NCI-H1436 treated with DMSO at 0.1 percent for 48 hours (cell line): ENCODE measurements at regions not wholly inside any gene's neighbourhood (a gene's known extent, or its start where the extent isn't known, plus 50 kb on each side); places are given as distances from the start of the nearest gene placed in this dataset.
A peak's percentile ranks its signal among the peaks of the same experiment; 100 is the strongest.

Experiments
- DNase-seq: peaks from one replicate; lab custom pipeline; 2025; lab: John Stamatoyannopoulos, UW

DNA sequence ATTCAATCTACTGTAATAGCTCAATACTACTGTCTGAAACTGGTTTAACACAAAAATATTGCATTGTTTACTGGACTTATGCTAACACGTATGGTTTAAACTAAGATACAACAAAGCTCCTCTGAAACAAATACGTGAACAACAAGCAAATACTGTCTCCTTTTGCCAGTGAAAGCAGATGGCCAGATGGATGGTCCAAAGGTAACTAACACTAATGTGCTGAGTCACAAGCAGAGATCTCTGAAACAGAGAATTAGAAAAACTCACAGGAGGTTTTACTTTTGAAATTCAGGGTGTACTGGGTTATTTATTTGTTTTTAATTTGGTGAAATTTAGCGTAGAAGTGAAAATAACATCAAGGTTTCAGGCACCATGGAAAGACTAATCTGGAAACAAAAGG lies 124.3 kb upstream of the SOX4 start:
- no peak for DNase-seq

DNA sequence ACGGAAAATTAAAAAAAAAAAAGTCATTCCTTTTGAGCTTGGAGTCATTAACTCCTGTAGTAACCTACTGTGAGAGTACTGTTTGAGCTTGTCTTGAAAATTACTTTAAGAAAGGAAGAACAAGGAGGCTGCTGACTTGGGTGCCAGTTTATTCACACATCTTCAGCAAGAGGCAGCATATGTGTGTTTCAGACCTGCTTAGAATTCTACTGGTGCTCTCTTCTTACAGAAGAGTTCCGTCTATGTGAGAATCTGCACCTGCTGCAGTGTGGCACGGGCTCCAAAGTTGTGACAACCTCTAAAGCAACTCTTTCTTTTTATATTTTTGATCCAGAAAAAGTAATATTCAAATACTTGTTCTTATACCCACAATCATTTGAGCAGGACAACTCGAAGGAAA lies 117.4 kb upstream of the SOX4 start:
- DNase-seq: no peak

DNA sequence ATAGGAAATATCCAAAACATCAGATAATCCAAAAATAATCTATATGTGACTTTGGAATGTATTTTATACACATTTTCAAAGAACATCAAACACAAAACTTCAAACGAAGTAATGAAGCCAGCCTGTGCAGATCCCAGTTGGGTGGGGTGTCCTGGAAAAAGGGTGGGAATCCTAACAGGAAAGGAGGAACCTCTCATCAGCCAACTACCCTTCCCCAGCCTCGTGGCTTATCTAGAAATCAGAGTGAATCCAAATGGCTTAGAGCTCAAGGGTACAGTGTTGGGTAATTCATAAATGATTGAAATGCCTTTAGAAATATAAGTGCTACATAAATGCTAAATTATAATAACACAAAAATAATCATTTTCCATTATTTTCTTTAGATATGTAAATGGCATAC lies 115.1 kb upstream of the SOX4 start:
- DNase-seq: no peak

DNA sequence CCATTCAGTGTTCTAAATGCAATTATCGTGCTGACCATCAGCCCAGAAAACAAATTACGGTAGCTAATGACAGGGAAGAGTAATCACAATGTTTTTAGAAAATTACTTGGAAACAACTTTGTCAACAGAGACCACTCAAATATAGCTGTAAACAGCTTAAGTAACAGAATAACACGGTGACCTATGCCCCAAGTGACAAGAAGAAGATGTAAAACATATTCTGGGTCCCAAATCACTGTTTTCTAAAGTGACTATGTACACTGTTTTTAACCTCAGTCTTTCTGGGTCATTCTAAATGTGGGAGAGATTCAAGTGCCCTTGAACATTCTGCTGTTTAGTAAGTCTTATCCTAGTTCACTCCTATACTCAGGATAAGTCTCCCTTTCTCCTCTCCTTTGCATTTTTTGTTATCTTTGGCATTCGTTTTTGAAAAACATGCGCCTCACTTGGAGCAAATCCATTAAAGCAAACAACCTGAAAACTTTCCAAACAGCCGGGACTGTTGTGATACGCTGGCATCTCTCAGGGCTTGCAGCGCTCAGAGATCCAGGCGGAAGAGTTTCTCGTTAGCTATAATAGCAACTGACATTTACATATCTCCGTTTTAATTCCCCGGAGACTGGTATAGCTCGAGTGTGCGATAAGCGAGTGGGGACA lies 114.5 kb upstream of the SOX4 start:
- DNase-seq: no peak

DNA sequence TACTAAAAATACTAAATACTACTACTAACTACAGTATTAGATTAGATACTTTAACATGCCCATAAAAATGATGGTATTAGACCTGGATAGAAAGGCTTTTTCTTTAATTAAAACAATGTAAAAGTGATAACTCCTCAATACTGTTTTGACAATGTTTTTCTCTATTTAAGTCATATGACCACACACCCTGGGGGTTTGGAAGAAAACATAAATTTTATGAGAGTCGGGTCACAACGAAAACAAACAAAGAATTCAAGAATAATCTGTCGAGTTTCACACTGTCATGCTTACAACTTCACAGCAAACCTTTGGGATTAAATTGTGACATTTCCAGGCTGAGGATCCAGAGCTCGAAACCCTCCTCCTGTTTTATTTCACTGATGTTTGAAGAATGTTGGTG lies 107.4 kb upstream of the SOX4 start:
- DNase-seq: no peak

DNA sequence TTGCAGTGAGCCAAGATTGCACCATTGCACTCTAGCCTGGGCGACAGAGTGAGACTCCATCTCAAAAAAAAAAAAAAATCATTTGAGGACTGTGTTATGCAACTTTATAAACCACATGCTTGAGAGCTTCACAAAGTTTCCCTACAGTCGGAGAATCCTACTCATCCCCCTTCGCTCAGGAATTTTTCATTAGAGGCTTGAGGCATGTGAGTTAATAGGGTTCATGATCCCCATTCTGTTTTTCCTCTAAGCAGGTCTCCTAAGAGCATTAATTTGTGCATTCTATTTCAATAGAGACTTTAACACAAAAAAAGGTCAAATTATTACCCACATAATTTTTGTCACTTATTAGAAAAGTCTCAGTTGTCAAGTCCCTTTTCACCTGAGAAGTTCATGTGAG lies 103.7 kb upstream of the SOX4 start:
- DNase-seq: no peak

DNA sequence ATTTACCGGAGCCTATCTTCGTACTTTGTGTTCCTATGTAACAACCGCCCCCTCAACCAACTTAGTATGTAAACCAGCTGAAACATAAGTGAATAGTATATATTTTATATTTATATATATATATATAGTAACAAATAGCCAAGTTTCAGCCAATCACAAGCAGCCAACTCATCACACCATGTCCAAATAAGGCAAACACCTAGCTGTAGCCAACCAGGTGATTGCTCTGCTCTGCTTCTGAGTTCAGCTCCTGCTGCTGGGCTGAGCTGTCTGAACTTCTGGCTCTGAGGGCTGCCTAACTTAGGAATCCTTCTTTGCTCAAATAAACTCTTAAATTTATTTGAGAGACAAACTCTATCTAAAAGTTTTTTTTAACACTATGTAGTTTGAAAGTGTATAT lies 101.6 kb upstream of the SOX4 start:
- no peak for DNase-seq

DNA sequence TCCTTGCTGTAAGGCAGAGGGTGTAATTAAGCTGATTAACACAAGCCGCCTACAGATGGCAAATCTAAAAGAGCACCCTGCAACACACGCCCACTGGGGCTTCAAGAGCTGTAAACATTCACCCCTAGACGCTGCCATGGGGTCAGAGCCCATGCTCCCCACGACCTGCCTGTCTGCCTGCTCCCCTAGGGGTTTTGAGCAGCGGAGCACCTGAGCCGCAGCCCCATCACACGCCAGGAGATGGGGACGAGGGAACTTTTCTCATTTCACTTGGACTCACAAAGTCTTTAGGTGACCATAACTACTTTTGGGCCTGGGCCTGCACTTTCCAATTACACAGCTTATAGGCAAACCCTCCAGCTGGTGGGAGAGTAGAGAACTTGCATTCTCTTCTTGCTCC lies 99.0 kb upstream of the SOX4 start:
- DNase-seq: no peak

DNA sequence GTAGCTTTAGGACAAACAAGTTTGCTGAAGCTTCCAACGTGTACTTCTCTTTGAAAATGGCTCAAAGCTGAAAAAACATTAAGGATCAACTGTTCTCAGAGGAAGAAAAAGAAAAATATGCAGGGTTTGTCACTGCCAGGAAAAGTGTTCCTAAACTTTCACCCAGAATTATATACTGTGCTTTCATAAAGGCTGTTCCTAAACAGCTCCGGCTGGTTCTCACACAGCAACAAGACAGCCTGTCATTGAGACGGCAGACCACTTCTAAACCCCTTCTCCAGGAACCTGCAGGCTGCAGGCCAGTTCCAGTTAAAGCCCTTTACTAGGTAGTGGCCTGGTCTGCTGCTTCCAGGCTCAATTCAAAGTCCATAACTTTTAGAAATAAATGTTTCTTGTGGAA lies 97.4 kb upstream of the SOX4 start:
- DNase-seq: no peak

DNA sequence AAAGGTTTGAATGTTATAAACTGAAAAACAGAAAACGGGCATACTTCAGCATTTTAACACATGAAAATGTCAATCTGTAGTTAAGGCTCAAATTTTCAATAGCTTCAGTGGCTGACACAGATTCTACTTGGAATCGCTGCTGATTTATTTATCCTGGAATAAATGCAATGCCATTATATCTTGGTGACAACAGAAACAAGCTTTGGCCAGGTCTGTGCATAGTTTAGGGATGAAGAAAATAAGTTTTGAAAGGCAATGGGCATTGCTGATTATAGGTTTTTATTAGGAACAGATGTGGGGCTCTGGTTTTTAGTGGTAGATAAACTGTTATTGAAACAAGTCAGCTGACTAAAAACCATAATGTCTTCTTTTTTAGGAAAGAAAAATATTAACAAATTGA lies 96.8 kb upstream of the SOX4 start:
- no peak for DNase-seq

DNA sequence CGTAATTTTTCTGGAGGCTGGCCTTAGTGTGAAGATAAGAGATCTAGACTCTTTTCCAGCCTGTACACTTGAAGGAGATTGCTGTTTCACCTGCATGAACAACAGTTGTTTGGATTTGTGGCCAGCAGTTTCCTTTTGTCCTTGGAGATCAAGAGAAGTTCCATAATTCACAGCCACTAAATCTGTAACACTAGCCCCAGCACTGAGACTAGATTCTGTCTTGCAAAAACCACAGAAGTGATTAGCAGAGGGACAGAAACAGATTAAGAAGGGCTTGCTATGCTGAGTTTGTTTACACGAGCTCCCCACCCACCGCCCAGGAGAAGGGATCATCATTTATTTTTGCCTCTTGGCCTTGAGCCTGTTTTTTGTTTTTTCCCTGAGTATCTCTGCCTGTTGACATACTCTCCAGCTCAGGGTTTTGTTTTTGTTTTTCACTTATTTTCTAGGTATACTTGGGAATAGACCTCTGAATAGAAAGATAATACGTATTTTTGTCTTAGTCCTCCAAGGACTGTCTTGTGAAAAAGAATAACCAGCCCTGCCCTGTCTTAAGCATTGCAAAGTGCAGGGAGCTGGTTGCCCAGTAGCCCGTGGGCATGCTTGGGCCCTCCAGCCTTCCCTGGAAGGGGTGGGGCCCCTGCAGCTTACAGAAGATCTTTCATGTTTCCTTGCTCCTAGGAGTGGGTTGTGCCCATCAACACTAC lies 93.1 kb upstream of the SOX4 start:
- no peak for DNase-seq

DNA sequence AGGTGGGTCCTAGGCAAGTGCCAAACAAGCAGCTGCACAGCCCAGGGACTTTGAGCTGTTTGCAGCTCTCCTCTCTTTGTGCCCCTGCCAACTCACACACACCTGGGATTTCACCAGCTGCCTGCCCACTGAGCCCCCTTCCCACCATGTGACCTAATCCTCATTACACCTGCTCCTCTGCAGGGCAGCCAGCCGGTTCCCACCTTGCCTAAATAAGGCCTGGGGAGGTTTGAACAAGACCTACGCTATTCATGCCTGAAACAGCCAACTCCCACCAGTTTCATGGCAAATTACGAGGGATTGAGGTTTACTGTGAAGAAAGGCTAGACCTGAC lies 92.6 kb upstream of the SOX4 start:
- DNase-seq: peak; percentile 85

DNA sequence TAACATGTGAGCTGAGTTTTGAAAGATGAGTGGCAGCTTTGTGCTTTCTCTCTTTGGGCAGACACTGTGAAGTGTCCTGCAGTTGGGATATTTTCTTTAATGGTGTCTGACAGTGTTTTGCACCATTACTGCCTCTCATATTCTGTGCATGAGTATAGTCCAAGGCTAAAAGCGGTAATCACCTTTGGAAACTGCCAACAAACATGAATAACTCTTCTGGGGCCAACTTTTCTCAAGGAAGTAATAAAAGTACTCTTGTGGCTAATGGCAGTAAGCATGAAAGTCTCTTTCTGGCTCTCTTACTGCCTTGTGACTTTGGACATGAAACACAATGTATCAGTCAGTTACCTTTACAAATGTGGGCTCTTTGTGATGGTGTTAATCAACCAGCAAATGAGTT lies 91.7 kb upstream of the SOX4 start:
- DNase-seq: no peak

DNA sequence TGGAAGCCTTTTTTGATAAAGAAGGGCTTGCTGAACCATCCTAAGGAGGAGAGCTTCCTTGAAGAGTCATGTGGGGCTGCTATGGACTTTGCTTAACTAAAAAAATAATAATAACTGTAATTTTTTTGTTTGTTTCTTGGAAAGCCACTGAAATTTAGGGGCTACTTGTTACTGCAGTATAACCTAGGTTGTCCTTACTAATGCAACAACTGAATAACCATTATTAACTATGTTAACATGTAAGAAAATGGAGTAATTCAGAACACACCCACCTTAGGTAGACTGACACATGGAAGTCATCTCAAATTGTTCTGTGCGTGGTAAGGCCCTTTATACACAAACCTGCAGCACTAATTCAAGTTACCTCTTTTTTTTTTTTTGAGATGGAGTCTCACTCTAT lies 90.9 kb upstream of the SOX4 start:
- no peak for DNase-seq

DNA sequence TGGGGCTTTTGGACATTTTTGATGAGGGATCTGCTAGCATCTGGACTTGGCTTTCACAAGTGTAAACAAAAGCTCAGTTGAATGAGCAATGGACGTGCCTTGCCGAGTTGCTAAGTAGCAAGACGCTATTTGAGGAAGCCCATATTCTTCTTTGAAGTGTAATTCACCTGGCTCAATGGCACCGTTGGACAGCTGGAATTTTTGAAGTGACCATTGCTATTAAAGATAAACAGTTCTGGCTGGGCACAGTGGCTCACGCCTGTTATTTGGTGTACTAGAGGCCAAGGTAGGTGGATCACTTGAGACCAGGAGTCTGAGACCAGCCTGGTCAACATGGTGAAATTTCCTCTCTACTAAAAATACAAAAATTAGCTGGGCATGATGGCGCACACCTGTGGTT lies 88.8 kb upstream of the SOX4 start:
- no peak for DNase-seq

DNA sequence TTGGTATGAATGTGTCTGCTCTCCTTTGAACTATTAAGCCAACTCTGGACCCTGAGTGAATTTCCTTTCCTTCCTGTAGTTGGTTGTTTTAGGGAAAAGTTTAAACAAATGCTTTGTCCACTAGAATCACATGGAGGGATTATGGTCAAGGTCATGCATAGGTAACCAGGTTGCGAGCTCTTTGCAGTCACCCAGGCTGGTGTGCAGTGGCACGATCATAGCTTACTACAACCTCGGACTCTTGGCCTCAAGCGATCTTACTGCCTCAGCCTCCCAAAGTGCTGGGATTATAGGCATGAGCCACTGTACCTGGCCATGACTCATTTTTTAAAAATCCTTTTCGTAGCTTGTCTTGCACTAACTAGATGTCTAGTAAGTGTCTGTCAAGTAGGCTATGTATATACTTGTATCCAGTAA lies 88.0 kb upstream of the SOX4 start:
- DNase-seq: no peak

DNA sequence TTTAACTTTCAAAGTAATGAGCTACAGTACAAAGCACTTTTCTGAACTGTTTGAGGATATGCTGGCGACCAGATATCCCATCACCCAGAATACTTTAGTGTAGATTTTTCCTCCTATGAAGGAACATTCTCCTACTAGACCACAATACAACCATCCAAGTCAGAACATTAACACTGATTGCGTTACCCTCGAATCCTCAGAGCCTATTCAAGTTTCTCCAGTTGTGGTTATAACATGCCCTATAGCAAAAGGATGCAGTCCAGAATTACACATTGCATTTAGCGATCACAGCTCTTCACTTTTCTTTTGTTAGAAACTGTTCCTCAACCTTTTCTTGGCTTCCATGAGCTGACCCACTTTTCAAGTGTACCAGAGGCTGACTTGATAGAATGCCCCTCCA lies 87.4 kb upstream of the SOX4 start:
- DNase-seq: no peak

DNA sequence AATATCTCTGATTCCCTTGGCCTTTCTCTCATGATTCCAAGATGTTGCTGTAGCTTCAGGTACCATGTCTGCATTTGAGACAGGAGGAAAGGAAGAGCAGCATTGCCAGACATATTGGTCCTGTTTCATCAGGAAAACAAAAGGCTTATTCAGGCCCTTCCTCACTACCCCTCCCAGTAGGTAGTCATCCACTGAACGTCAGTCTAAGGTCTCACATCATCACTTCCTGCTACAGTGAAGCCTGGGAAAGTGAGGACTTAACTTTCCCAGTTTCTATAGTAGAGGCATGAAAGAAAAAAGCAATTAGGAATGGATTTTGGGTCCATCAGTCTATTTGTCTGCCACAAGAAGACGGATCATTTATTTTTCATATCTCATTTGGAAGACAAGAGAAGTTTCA lies 85.7 kb upstream of the SOX4 start:
- no peak for DNase-seq

DNA sequence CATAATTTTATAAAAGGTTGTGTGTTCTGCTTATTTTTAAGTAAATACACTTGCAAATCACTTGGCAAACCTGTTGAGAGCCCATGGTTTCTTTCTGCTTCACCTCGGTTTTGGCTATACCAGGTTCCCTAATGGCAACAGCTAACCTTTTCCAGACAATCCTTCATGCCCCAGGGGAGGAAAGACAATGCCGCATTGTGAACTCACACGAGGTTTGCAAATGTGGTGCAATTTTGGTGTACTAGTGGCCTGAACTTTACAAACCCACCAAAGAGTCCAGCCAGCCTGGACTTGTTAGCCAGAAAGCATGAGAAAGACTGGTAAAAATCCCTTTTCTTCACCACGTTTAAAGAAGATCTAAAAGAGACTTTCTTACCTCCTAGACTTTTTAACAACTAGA lies 84.8 kb upstream of the SOX4 start:
- DNase-seq: no peak

DNA sequence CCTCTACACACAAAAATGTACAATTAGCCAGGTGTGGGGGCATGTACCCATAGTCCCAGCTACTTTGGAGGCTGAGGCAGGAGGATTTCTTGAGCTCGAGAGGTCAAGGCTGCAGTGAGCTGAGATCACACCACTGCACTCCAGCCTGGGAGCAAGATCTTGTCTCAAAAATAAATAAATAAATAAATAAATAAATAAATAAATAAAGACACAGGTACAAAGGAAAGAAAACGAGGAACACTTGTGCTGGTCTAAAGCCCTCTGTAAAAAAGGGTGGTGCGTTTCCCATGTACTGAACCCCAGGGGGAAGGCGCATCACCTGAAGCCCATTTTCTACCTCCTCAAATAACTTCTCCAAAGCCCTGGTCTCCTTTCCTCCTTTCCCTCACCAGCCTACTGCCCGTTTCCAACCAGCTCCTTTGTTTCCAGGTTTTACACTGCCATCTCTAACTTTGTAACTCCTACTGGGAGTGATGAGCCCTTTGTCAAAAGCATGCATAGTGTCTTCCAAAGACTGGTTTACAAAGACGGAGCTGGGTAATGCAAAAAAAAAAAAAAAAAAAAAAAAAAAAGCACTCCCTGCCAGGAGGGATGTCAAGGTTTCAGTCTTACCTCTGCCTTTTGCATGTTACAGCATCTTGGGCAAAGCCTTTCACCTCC lies 81.5 kb upstream of the SOX4 start:
- no peak for DNase-seq

DNA sequence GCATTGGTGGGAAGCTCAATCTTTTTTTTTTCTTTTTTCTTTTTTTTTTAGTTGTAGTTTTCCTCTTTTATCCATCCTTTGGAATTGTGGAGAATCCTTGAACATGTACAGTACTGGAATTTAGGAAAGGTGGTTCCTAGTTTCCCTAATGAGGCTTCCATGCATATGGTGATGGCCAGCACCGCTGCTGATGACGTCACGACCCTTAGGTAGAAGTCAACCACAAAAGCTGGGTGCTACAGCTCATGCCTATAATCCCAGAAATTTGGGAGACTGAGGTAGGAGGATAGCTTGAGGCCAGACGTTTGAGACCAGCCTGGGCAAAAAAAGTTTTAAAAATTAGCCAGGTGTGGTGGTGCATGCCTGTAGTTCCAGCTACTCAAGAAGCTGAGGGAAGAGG lies 79.3 kb upstream of the SOX4 start:
- no peak for DNase-seq

DNA sequence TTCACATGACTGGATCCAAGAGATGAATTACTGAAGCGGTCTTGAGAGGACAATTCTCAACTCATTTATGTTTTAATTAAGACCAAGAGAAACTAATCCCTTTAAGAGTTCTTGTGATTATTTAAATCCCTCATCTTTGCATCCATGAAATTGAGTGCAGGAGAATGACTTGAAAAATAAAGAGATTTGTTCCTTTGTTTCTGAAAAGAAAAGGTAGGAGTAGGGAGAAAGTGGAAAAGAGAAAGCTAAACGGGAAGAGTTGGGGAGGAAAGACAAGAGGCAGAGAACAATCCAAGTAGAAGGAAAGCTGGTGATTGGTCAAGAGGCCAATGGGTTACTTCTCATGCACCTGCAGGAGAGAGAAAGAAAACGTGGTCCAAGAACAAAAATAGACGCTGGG lies 75.2 kb upstream of the SOX4 start:
- no peak for DNase-seq

DNA sequence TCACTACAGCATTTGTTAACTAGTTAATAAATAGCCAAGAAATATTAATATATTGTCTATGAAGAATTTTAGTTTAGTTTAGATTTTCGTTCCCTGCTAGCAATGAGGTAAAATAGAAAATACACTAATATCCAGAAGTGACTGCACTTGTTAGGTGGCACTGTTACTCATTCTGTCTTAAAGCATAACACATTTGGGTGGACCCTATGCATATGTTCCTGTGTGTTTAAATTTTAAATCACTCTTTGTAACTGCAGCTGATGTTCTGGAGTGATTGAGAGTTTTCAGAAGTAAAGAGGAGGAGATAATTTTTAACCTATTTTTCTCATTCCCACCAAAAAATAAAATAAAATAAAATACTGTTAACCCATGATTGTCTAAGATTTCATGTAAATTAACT lies 73.9 kb upstream of the SOX4 start:
- no peak for DNase-seq

DNA sequence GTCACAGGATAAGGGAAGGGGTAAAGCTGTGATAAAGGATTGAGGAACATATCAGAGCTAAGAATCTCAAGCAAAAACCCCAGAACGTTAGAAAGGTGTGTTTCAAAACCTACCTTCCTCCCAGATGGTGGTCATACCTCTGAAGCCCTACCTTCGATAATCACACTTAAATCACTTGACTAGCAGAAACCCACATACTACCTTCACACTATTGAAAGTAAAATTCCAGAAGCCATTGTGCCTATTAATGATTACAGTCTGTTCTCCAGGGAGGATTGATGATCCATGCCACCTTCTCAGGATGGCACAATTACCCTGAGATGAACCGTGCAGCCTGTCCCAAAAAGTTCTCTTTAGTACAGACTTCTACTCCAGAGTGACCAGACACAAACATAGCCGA lies 72.3 kb upstream of the SOX4 start:
- DNase-seq: no peak
